ENCODE measurements at regions not wholly inside any gene's neighbourhood (a gene's known extent, or its start where the extent isn't known, plus 50 kb on each side); places are given as distances from the start of the nearest gene placed in this dataset.

DNA sequence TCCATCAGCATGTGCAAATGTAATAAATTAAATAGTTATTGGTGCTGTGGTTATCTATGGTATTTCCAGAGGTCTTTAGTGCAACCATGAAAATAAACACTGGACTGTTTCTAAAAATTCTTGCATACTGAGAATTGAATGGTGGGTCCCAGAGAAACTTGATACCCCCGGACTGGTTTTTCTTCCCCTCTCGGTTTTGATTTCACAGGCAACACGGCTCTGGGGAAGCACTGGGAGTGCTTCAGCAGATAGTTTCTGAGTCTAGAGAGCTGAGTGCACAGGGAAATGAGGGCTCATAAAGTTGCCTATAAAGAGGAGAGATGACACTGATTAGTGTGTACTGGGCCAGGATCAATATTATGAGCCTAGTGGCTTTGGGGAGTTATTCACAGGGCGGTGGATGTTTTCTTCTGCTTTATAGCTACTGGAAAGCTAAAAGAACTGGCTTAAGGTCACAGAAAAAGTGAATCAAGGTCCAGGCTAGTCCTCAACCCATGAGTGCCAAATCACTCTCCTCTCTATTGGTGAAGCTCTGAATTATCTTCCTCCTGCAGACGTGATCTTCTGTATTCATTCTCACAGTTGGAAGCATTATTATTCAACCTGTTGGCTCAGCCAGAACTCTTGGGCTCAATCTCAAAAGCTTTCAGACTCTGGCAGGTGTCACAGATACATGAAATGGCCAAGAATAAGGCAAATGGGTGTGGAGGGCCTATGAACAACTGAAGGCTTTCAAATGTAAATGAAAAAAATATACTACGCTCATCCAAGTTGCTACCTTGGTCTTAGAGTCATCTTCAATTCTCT, 170.2 kb upstream of the HMHB1 start:
- no peak overlapping the region for H3K27ac ChIP-seq
- ATAC-seq = no peak
- H3K36me3 ChIP-seq (replicated peaks in 1 of 2; ENCODE audit: insufficient read depth in 1 of 2, low read depth in 2 of 2) = no peaks in the 10 kb centered on the region
- H3K4me1 ChIP-seq = no peaks in the 10 kb centered on the region
- no peak for DNase-seq
- intact Hi-C loops (cut with DNase I) = no loop called here
- no peaks in the 10 kb centered on the region for H3K9me3 ChIP-seq
- WGBS, 2 donors = 64 to 76% methylated on average over 6 of the region's 6 CpGs
- no peak for TF ChIP-seq POLR2A (IDR thresholded peaks at IDR 0.05)
- TF ChIP-seq, protein P1, sequence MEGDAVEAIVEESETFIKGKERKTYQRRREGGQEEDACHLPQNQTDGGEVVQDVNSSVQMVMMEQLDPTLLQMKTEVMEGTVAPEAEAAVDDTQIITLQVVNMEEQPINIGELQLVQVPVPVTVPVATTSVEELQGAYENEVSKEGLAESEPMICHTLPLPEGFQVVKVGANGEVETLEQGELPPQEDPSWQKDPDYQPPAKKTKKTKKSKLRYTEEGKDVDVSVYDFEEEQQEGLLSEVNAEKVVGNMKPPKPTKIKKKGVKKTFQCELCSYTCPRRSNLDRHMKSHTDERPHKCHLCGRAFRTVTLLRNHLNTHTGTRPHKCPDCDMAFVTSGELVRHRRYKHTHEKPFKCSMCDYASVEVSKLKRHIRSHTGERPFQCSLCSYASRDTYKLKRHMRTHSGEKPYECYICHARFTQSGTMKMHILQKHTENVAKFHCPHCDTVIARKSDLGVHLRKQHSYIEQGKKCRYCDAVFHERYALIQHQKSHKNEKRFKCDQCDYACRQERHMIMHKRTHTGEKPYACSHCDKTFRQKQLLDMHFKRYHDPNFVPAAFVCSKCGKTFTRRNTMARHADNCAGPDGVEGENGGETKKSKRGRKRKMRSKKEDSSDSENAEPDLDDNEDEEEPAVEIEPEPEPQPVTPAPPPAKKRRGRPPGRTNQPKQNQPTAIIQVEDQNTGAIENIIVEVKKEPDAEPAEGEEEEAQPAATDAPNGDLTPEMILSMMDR (IDR thresholded peaks at IDR 0.05) = no peak
- no peak overlapping the region for H3K4me3 ChIP-seq
- no peaks in the 10 kb centered on the region for H3K27me3 ChIP-seq

DNA sequence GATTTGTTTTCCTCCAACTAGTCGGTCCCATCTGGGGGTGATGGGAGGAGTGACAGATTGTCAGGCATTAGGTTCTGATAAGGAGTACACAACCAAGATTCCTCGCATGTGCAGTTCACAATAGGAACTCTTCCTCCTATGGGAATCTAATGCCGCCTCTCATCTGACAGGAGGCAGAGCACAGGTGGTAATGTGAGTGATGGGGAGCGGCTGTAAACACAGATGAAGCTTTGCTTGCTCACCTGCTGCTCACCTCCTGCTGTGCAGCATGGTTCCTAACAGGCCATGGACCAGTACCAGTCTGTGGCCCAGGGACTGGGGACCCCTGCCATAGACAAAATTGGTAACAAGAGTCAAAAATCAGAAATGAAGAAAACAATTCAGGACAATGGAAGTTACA, 173.3 kb upstream of the HMHB1 start:
- H3K27ac ChIP-seq = no peak overlapping the region
- no peaks in the 10 kb centered on the region for H3K9me3 ChIP-seq
- 64 to 67% methylated on average over 4 of the region's 4 CpGs for WGBS, 2 donors
- TF ChIP-seq, protein P1 (IDR thresholded peaks at IDR 0.05) = no peak
- TF ChIP-seq POLR2A (IDR thresholded peaks at IDR 0.05) = no peak
- DNase-seq = no peak
- H3K36me3 ChIP-seq (replicated peaks in 1 of 2; ENCODE audit: insufficient read depth in 1 of 2, low read depth in 2 of 2) = no peaks in the 10 kb centered on the region
- intact Hi-C loops (cut with DNase I) = no loop called here
- no peaks in the 10 kb centered on the region for H3K4me1 ChIP-seq
- ATAC-seq = no peak
- H3K27me3 ChIP-seq = no peaks in the 10 kb centered on the region
- H3K4me3 ChIP-seq = no peak overlapping the region

DNA sequence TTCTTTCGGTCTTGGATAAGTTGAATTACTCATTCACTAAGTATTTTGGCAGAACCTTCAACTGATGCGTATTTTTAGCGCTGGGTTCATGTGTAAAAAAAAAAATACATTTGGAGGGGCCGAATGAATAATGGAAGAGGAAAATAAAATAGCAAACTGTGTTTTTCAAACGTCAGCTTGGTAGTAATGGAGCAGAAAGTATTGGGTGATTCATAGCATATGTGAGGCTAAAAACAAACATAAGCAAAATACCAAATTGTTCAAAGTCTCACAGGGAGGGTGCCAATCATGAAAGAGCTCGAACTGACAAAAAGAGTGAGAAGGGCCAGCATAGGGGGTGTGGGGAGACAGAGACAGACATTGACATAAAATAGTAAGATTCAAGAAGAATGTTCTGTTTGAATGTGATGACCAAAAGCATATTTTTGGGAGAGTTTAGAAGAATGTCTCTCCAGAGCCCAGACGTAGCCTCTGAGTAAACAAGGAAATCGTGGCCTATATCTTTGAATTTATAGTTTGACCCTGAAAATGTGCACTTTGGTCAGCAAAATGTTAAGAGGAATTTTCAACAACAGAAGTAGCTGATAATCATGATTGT, 174.9 kb upstream of the HMHB1 start:
- H3K9me3 ChIP-seq = no peaks in the 10 kb centered on the region
- WGBS, 2 donors = 66 to 74% methylated on average over 8 of the region's 8 CpGs
- no peaks in the 10 kb centered on the region for H3K36me3 ChIP-seq (replicated peaks in 1 of 2; ENCODE audit: insufficient read depth in 1 of 2, low read depth in 2 of 2)
- no peaks in the 10 kb centered on the region for H3K27me3 ChIP-seq
- no peak overlapping the region for H3K27ac ChIP-seq
- no peak for ATAC-seq
- H3K4me3 ChIP-seq = no peak overlapping the region
- no peak for TF ChIP-seq POLR2A (IDR thresholded peaks at IDR 0.05)
- TF ChIP-seq, protein P1 (IDR thresholded peaks at IDR 0.05) = no peak
- no peak for DNase-seq
- no peaks in the 10 kb centered on the region for H3K4me1 ChIP-seq
- intact Hi-C loops (cut with DNase I) = no loop called here

DNA sequence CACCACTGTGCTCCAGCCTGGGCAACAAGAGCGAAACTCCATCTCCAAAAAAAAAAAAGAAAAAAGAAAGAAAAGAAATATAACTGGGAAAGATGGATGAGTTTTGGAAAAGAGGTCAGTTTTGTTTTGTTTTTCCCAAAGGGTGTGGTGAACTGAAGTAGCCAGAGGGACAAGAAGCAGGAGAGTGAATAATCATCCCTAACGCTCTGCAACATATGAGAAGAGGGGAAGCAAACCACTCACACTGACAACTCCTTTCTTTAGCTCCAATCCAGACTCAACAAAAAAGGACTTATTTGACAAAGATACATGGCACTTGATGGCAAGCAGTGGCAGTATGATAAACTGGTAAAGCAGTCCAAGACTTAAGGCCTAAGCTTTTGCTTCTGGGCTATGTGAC, 176.1 kb upstream of the HMHB1 start:
- TF ChIP-seq POLR2A (IDR thresholded peaks at IDR 0.05) = no peak
- TF ChIP-seq, protein P1 (IDR thresholded peaks at IDR 0.05) = no peak
- H3K27ac ChIP-seq = no peak overlapping the region
- ATAC-seq (no peak), DNase-seq (no peak)
- H3K4me1 ChIP-seq = no peaks in the 10 kb centered on the region
- no peak overlapping the region for H3K4me3 ChIP-seq
- WGBS, 2 donors = 86 to 91% methylated on average over 2 of the region's 2 CpGs
- intact Hi-C loops (cut with DNase I) = no loop called here
- no peaks in the 10 kb centered on the region for H3K36me3 ChIP-seq (replicated peaks in 1 of 2; ENCODE audit: insufficient read depth in 1 of 2, low read depth in 2 of 2)
- H3K9me3 ChIP-seq = no peaks in the 10 kb centered on the region
- H3K27me3 ChIP-seq = no peaks in the 10 kb centered on the region

Measured in body of pancreas (tissue), 4 donors.